Right renal cortex interstitium (tissue), 3 donors: ENCODE measurements at regions not wholly inside any gene's neighbourhood (a gene's known extent, or its start where the extent isn't known, plus 50 kb on each side); places are given as distances from the start of the nearest gene placed in this dataset.

ENCODE experiments used
- DNase-seq, 3 donors: peaks; one replicate each; pipeline ENCODE4 v3.0.0-alpha.2; 2013; ENCODE audit warnings: low read depth in 3 of 3, low spot score in 2 of 3

- DNase-seq: no peak
Measured at GRCh38 chr11:26278354-26278753, 53.6 kb upstream of the ANO3 start.
